Keratinocyte (primary cell): ENCODE measurements at regions not wholly inside any gene's neighbourhood (a gene's known extent, or its start where the extent isn't known, plus 50 kb on each side); places are given as distances from the start of the nearest gene placed in this dataset.
"Not testable (repeated sequence)": the region's sequence is repeated elsewhere in the genome, so short reads cannot be mapped to it uniquely, and the experiment has no call there.

ENCODE experiments used
- DNase-seq: peaks from one replicate; pipeline ENCODE4 v3.0.0-alpha.2; 2011; ENCODE audit warnings: low read depth, missing footprints, low spot score
- FAIRE-seq: peaks from 2 replicates; lab custom pipeline; 2011; peaks lifted over from hg19 to GRCh38; lab: Jason Lieb, UNC
- H2AFZ ChIP-seq: 2 replicates; pipeline ENCODE4 v1.6.0; 2012; ENCODE audit warnings: low read length, control low read depth, inconsistent platforms; ENCODE audit not compliant: control insufficient read depth
- H3K27ac ChIP-seq: 2 replicates; pipeline ENCODE4 v1.5.1; 2011; ENCODE audit warnings: low read length; ENCODE audit not compliant: control insufficient read depth, insufficient read depth
- H3K27me3 ChIP-seq: 3 replicates; pipeline ENCODE4 v1.6.0; 2011; ENCODE audit warnings: low read length; ENCODE audit not compliant: control insufficient read depth, insufficient read depth; ENCODE audit errors: extremely low read depth
- H3K36me3 ChIP-seq, 2 experiments: 2 replicates in 1 of 2; 3 replicates in 1 of 2; pipeline ENCODE4 v1.5.1; 2011; ENCODE audit warnings: low read length in 2 of 2, mild to moderate bottlenecking in 1 of 2; ENCODE audit not compliant: control insufficient read depth in 2 of 2, insufficient read depth in 2 of 2; ENCODE audit errors: extremely low read depth in 1 of 2
- H3K4me1 ChIP-seq: 3 replicates; pipeline ENCODE4 v1.5.1; 2011; ENCODE audit warnings: low read length; ENCODE audit not compliant: control insufficient read depth, insufficient read depth; ENCODE audit errors: extremely low read depth
- H3K4me2 ChIP-seq: 3 replicates; pipeline ENCODE4 v1.6.0; 2011; ENCODE audit warnings: low read depth, low read length; ENCODE audit not compliant: control insufficient read depth, insufficient read depth; ENCODE audit errors: extremely low read depth
- H3K4me3 ChIP-seq, 3 experiments: fragments of 200-600 bp in 1 of 3; sonication (generic) in 1 of 3; 2 replicates in 2 of 3; 3 replicates in 1 of 3; pipeline ENCODE4 v1.5.1; 2011 to 2016; ENCODE audit warnings: low read length in 3 of 3, mild to moderate bottlenecking in 3 of 3, control low read depth in 2 of 3, inconsistent platforms in 1 of 3, low read depth in 1 of 3, mixed read lengths in 1 of 3, mixed run types in 1 of 3, moderate library complexity in 1 of 3; ENCODE audit not compliant: control insufficient read depth in 2 of 3, insufficient read depth in 2 of 3; ENCODE audit errors: extremely low read depth in 1 of 3
- H3K79me2 ChIP-seq: 2 replicates; pipeline ENCODE4 v1.6.0; 2012; ENCODE audit warnings: low read length; ENCODE audit not compliant: control insufficient read depth, insufficient read depth
- H3K9ac ChIP-seq: 3 replicates; pipeline ENCODE4 v1.6.0; 2011; ENCODE audit warnings: low read length; ENCODE audit not compliant: control insufficient read depth, insufficient read depth; ENCODE audit errors: extremely low read depth
- H3K9me1 ChIP-seq: 3 replicates; pipeline ENCODE4 v1.6.0; 2011; ENCODE audit warnings: low read length; ENCODE audit not compliant: control insufficient read depth, insufficient read depth; ENCODE audit errors: extremely low read depth
- H3K9me3 ChIP-seq: 2 replicates; pipeline ENCODE4 v1.5.1; 2012; ENCODE audit warnings: low read depth, low read length; ENCODE audit not compliant: control insufficient read depth
- H4K20me1 ChIP-seq: 3 replicates; pipeline ENCODE4 v1.6.0; 2011; ENCODE audit warnings: low read length; ENCODE audit not compliant: control insufficient read depth, insufficient read depth; ENCODE audit errors: extremely low read depth
- EZH2 ChIP-seq: IDR thresholded peaks from one replicate; pipeline ENCODE4 v1.6.1; 2012; ENCODE audit warnings: inconsistent platforms, mild to moderate bottlenecking, low read length, moderate library complexity
- dilution Hi-C: fragments of 300-500 bp; cut with MboI; formaldehyde crosslinking; loops from one replicate; pipeline ENCODE4 v1.7.0; 2020; ENCODE audit warnings: low sequenced_read_pairs; ENCODE audit not compliant: extremely low pct_ligation_motif_present
- TF ChIP-seq, protein P1 (sequence below), 3 experiments: IDR thresholded peaks in 1 of 3; conservative IDR thresholded peaks in 1 of 3; optimal IDR thresholded peaks in 1 of 3; 2 replicates in 2 of 3; 3 replicates in 1 of 3; pipeline versions ENCODE3 to v1.5.1; 2011; ENCODE audit warnings: low read length in 3 of 3, mild to moderate bottlenecking in 3 of 3, moderate library complexity in 2 of 3, control low read depth in 1 of 3, inconsistent platforms in 1 of 3; ENCODE audit not compliant: insufficient read depth in 2 of 3; ENCODE audit errors: extremely low read depth in 1 of 3

DNA sequence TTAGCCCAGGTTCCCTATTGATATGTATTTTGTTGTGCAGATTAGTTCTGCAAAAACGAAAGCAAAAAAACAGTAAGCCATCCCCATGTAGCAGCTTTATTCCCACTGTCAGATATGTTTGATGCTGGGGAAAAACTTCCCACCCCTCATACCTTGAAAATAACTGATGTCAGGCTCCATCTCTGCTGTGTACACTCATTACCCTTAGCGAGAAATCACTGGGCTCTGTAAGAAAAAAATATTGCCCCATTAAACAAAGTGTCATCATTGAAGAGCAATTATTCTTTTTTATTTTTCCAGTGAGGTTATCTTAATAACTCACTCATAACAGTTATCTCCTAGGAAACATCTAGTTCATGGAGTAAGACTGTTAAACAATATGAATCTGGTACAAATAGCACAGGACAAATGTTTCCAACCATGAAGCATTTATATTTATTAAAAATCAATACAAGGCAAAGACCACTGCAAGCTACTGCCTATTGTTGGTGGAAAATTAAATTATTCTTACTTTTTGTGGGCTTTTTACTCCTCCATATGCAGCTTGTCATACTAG, 268.8 kb downstream of the LMBRD1 start:
- Histone ChIP-seq H2AFZ (no peak overlapping the region), H4K20me1 (no peaks in the 10 kb centered on the region), H3K79me2 (no peaks in the 10 kb centered on the region), H3K9me1 (no peaks in the 10 kb centered on the region), H3K27me3 (no peaks in the 10 kb centered on the region), H3K4me3 (no peak overlapping the region), H3K9me3 (no peaks in the 10 kb centered on the region), H3K4me2 (no peak overlapping the region), H3K36me3 (no peaks in the 10 kb centered on the region), H3K9ac (no peak overlapping the region), H3K4me1 (no peaks in the 10 kb centered on the region), H3K27ac (no peak overlapping the region)
- dilution Hi-C loops = no loop called here
- FAIRE-seq = no peak
- TF ChIP-seq, protein P1, sequence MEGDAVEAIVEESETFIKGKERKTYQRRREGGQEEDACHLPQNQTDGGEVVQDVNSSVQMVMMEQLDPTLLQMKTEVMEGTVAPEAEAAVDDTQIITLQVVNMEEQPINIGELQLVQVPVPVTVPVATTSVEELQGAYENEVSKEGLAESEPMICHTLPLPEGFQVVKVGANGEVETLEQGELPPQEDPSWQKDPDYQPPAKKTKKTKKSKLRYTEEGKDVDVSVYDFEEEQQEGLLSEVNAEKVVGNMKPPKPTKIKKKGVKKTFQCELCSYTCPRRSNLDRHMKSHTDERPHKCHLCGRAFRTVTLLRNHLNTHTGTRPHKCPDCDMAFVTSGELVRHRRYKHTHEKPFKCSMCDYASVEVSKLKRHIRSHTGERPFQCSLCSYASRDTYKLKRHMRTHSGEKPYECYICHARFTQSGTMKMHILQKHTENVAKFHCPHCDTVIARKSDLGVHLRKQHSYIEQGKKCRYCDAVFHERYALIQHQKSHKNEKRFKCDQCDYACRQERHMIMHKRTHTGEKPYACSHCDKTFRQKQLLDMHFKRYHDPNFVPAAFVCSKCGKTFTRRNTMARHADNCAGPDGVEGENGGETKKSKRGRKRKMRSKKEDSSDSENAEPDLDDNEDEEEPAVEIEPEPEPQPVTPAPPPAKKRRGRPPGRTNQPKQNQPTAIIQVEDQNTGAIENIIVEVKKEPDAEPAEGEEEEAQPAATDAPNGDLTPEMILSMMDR (optimal IDR thresholded peaks at IDR 0.05 in 1 of 3, IDR thresholded peaks at IDR 0.05 in 1 of 3, conservative IDR thresholded peaks at IDR 0.05 in 1 of 3; ENCODE audit: extremely low read depth in 1 of 3, insufficient read depth in 2 of 3, low read length in 3 of 3) = no peak
- no peak for TF ChIP-seq EZH2
- no peak for DNase-seq

DNA sequence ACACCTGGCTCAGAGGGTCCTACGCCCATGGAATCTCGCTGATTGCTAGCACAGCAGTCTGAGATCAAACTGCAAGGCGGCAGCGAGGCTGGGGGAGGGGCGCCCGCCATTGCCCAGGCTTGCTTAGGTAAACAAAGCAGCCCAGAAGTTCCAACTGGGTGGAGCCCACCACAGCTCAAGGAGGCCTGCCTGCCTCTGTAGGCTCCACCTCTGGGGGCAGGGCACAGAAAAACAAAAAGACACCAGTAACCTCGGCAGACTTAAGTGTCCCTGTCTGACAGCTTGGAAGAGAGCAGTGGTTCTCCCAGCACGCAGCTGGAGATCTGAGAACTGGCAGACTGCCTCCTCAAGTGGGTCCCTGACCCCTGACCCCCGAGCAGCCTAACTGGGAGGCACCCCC, 281.3 kb downstream of the LMBRD1 start:
- dilution Hi-C loops, H3K9me1 ChIP-seq, H3K4me2 ChIP-seq, H3K36me3 ChIP-seq, H3K9me3 ChIP-seq, H4K20me1 ChIP-seq, H3K27me3 ChIP-seq, H3K27ac ChIP-seq, FAIRE-seq, H3K4me3 ChIP-seq, H2AFZ ChIP-seq, DNase-seq, H3K79me2 ChIP-seq, H3K9ac ChIP-seq, H3K4me1 ChIP-seq: not testable (repeated sequence)

DNA sequence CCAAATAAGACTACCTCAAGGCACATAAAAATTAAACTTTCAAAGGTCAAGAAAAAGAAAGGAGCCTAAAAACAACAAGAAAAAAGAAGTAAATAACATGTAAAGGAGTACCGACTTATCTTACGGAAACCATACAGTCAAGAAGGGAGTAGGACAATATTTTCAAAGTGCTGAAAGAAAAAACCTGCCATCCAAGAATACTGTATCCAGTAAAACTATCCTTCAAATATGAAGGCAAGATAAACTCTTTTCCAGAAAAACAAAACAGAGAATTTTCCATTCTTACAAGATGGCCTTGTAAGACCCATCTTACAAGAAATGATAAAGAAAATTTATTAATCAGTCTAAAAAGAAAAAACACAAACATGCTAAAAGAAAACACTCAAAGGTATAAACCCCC, 302.2 kb downstream of the LMBRD1 start:
- H3K9me3 ChIP-seq = no peaks in the 10 kb centered on the region
- no peak overlapping the region for H3K4me2 ChIP-seq
- H4K20me1 ChIP-seq = no peaks in the 10 kb centered on the region
- H3K4me3 ChIP-seq = no peak overlapping the region
- no peaks in the 10 kb centered on the region for H3K36me3 ChIP-seq
- no peaks in the 10 kb centered on the region for H3K79me2 ChIP-seq
- TF ChIP-seq EZH2 = no peak
- TF ChIP-seq, protein P1 (optimal IDR thresholded peaks at IDR 0.05 in 1 of 3, IDR thresholded peaks at IDR 0.05 in 1 of 3, conservative IDR thresholded peaks at IDR 0.05 in 1 of 3; ENCODE audit: extremely low read depth in 1 of 3, insufficient read depth in 2 of 3, low read length in 3 of 3) = no peak
- no peaks in the 10 kb centered on the region for H3K9me1 ChIP-seq
- no peak overlapping the region for H3K27ac ChIP-seq
- no peak overlapping the region for H2AFZ ChIP-seq
- dilution Hi-C loops = no loop called here
- H3K27me3 ChIP-seq = no peaks in the 10 kb centered on the region
- no peaks in the 10 kb centered on the region for H3K4me1 ChIP-seq
- FAIRE-seq = no peak
- DNase-seq = no peak
- H3K9ac ChIP-seq = no peak overlapping the region
